Fibroblast of skin of back (primary cell): ENCODE measurements at regions not wholly inside any gene's neighbourhood (a gene's known extent, or its start where the extent isn't known, plus 50 kb on each side); places are given as distances from the start of the nearest gene placed in this dataset.
A peak's percentile ranks its signal among the peaks of the same experiment; 100 is the strongest.
"Not testable (repeated sequence)": the region's sequence is repeated elsewhere in the genome, so short reads cannot be mapped to it uniquely, and the experiment has no call there.

Experiments used
- DNase-seq: peaks from one replicate; pipeline ENCODE4 v3.0.0-alpha.2; 2013

- not testable (repeated sequence) for DNase-seq
These were observed 75.7 kb downstream of the QDPR start for GRCh38 chr4:17436047-17436749.

- DNase-seq = no peak
These were observed 78.1 kb downstream of the QDPR start for GRCh38 chr4:17433827-17434226.

- no peak for DNase-seq
These were observed 83.9 kb downstream of the QDPR start for GRCh38 chr4:17427991-17428390.

GRCh38 chr4:17426222-17426621, 85.7 kb downstream of the QDPR start:
- DNase-seq = no peak

GRCh38 chr4:17418010-17418409, 93.9 kb downstream of the QDPR start:
- no peak for DNase-seq

- DNase-seq = no peak
These were observed 97.5 kb downstream of the QDPR start for GRCh38 chr4:17414392-17414791.

- peak; percentile 8 for DNase-seq
These were observed 111.2 kb downstream of the QDPR start for GRCh38 chr4:17400686-17401085.

- no peak for DNase-seq
These were observed 113.1 kb downstream of the QDPR start for GRCh38 chr4:17398805-17399204.

- no peak for DNase-seq
These were observed 113.9 kb downstream of the QDPR start for GRCh38 chr4:17398035-17398434.

- DNase-seq = no peak
These were observed 114.3 kb downstream of the QDPR start for GRCh38 chr4:17397611-17398010.

- peak; percentile 28 for DNase-seq
These were observed 126.5 kb downstream of the QDPR start for GRCh38 chr4:17385403-17385802.

GRCh38 chr4:17380347-17380746, 131.5 kb downstream of the QDPR start:
- no peak for DNase-seq

GRCh38 chr4:17376205-17376604, 135.7 kb downstream of the QDPR start:
- no peak for DNase-seq

- DNase-seq = no peak
These were observed 138.2 kb downstream of the QDPR start for GRCh38 chr4:17373666-17374065.

GRCh38 chr4:17370818-17371217, 141.1 kb downstream of the QDPR start:
- no peak for DNase-seq

GRCh38 chr4:17368408-17368807, 143.5 kb downstream of the QDPR start:
- no peak for DNase-seq

GRCh38 chr4:17367201-17367600, 144.7 kb downstream of the QDPR start:
- peak; percentile 9 for DNase-seq

GRCh38 chr4:17366496-17366895, 145.4 kb downstream of the QDPR start:
- peak; percentile 3 for DNase-seq

GRCh38 chr4:17362430-17362829, 149.5 kb downstream of the QDPR start:
- no peak for DNase-seq

- DNase-seq = no peak
These were observed 153.6 kb downstream of the QDPR start for GRCh38 chr4:17358241-17358640.

GRCh38 chr4:17356926-17357325, 155.0 kb downstream of the QDPR start:
- DNase-seq = no peak

- DNase-seq = no peak
These were observed 159.5 kb downstream of the QDPR start for GRCh38 chr4:17352357-17352756.

- DNase-seq = peak; percentile 20
These were observed 164.4 kb downstream of the QDPR start for GRCh38 chr4:17347445-17347844.

- no peak for DNase-seq
These were observed 172.5 kb downstream of the QDPR start for GRCh38 chr4:17339376-17339775.

- DNase-seq = no peak
These were observed 174.9 kb downstream of the QDPR start for GRCh38 chr4:17336986-17337385.
